GM12864 (cell line): ENCODE measurements at regions not wholly inside any gene's neighbourhood (a gene's known extent, or its start where the extent isn't known, plus 50 kb on each side); places are given as distances from the start of the nearest gene placed in this dataset.

ENCODE experiments used
- DNase-seq: peaks from one replicate; pipeline ENCODE4 v3.0.0-alpha.2; 2011; ENCODE audit warnings: low read depth
- H3K4me3 ChIP-seq: 2 replicates; pipeline ENCODE4 v1.5.1; 2011; ENCODE audit warnings: mild to moderate bottlenecking, low read depth, low read length, control low read depth
- CTCF ChIP-seq: IDR thresholded peaks from 2 replicates; pipeline ENCODE4 v1.5.1; 2011; ENCODE audit warnings: low read depth, mild to moderate bottlenecking, moderate library complexity, low read length, control low read depth, inconsistent platforms; ENCODE audit errors: missing control alignments

- no peak overlapping the region for H3K4me3 ChIP-seq
- TF ChIP-seq CTCF = no peak
- no peak for DNase-seq
Observed at GRCh38 chr20:39326050-39326449, 363.9 kb downstream of the DHX35 start.

- H3K4me3 ChIP-seq = no peak overlapping the region
- no peak for DNase-seq
- TF ChIP-seq CTCF = no peak
Observed at GRCh38 chr20:39318911-39319310, 356.8 kb downstream of the DHX35 start.

GRCh38 chr20:39312676-39313075 lies 350.5 kb downstream of the DHX35 start:
- H3K4me3 ChIP-seq = no peak overlapping the region
- DNase-seq = no peak
- TF ChIP-seq CTCF = no peak

GRCh38 chr20:39311851-39312506 lies 349.8 kb downstream of the DHX35 start:
- no peak for TF ChIP-seq CTCF
- H3K4me3 ChIP-seq = no peak overlapping the region
- no peak for DNase-seq

GRCh38 chr20:39310363-39310995 lies 348.3 kb downstream of the DHX35 start:
- no peak for TF ChIP-seq CTCF
- no peak overlapping the region for H3K4me3 ChIP-seq
- DNase-seq = no peak

GRCh38 chr20:39309458-39309857 lies 347.3 kb downstream of the DHX35 start:
- no peak for DNase-seq
- no peak for TF ChIP-seq CTCF
- no peak overlapping the region for H3K4me3 ChIP-seq

- H3K4me3 ChIP-seq = no peak overlapping the region
- no peak for TF ChIP-seq CTCF
- DNase-seq = no peak
Observed at GRCh38 chr20:39302312-39302711, 340.2 kb downstream of the DHX35 start.
